ENCODE measurements at regions not wholly inside any gene's neighbourhood (a gene's known extent, or its start where the extent isn't known, plus 50 kb on each side); places are given as distances from the start of the nearest gene placed in this dataset.

DNA sequence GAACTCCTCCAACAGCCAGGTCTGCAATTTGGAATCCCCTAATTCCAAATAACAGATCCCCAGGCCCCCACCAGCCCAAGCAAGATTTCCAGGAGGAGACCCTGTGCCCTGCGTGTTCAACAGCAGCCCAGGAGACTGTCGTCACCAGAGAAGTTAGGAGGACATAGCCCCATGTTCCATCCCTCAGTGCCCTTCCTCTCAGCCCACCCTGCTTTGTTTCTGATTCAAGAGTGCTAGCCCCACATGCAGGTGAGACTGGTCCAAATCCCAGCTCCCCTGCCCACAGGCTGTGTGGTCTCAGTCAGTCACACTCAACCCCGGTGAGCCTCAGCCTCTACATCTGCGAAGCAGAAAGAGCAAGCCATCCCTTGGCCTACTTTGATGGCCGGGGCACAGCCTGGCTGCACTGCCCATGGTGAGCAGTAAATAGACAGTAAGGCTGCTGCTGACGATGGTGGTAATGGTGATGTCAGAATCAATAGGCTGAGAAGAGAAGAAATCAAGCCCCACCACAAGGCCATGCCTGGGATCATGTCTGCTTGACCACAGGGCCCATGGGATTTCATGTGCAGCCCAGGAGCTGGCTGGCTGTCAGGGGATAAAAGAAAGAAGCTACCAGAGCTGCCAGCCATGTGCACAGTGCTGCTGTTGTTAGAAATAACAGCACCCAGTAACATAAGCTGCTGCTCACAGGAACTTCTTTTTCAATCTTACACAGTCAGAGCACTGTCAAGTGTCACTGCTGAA, 51.5 kb upstream of the NXT1 start:
- no peak for TF ChIP-seq POLR2A (IDR thresholded peaks at IDR 0.05; ENCODE audit: low read depth, low read length)
- TF ChIP-seq POLR2AphosphoS5 (IDR thresholded peaks at IDR 0.05; ENCODE audit: low read depth, low read length), result no peak
- no peak for TF ChIP-seq SPI1 (IDR thresholded peaks at IDR 0.05; ENCODE audit: low read depth, low read length)
- TF ChIP-seq TAF1 (IDR thresholded peaks at IDR 0.05; ENCODE audit: low read depth, low read length), result no peak
- no peak for TF ChIP-seq POU2F2 (IDR thresholded peaks at IDR 0.05; ENCODE audit: low read depth, low read length)
- no peak for TF ChIP-seq PAX5 (IDR thresholded peaks at IDR 0.05; ENCODE audit: insufficient read depth, low read length, severe bottlenecking)

Measured in GM12891 (cell line).